Body of pancreas (tissue), 4 donors: ENCODE measurements at regions not wholly inside any gene's neighbourhood (a gene's known extent, or its start where the extent isn't known, plus 50 kb on each side); places are given as distances from the start of the nearest gene placed in this dataset.

ENCODE experiments used
- POLR2A ChIP-seq, 3 donors: fragments of 450-650 bp; IDR thresholded peaks; one replicate each; pipeline ENCODE4 v1.6.1; 2016; ENCODE audit warnings: antibody characterized with exemption in 3 of 3, mild to moderate bottlenecking in 2 of 3
- TF ChIP-seq, protein P1 (sequence below), 7 experiments: fragments of 450-650 bp in 4 of 7; fragments of 200-600 bp in 3 of 7; sonication (generic) in 3 of 7; IDR thresholded peaks; one replicate each; pipeline ENCODE4 v1.5.1; 2016 to 2019; ENCODE audit warnings: antibody characterized with exemption in 7 of 7

DNA sequence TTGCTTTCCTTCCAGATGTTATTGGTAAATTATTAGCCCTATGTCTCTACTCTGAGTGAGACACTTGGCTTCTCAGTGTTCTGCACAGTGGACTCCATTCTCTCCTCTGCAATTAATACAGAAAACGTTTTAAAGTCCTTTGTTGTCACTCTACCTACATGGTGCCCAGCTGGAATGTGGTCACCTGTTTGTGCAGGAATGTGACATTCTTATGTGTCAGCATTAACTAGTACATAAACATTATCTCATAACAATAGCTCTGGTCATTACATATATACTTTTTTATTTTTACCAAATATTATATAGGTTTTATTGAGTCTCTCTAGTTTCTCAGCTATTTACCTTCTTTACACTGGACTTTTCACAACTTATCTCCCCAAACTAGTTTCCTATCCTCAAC, 147.0 kb upstream of the KCNMB2 start:
- TF ChIP-seq, protein P1, sequence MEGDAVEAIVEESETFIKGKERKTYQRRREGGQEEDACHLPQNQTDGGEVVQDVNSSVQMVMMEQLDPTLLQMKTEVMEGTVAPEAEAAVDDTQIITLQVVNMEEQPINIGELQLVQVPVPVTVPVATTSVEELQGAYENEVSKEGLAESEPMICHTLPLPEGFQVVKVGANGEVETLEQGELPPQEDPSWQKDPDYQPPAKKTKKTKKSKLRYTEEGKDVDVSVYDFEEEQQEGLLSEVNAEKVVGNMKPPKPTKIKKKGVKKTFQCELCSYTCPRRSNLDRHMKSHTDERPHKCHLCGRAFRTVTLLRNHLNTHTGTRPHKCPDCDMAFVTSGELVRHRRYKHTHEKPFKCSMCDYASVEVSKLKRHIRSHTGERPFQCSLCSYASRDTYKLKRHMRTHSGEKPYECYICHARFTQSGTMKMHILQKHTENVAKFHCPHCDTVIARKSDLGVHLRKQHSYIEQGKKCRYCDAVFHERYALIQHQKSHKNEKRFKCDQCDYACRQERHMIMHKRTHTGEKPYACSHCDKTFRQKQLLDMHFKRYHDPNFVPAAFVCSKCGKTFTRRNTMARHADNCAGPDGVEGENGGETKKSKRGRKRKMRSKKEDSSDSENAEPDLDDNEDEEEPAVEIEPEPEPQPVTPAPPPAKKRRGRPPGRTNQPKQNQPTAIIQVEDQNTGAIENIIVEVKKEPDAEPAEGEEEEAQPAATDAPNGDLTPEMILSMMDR (IDR thresholded peaks at IDR 0.05): no peak
- no peak for TF ChIP-seq POLR2A (IDR thresholded peaks at IDR 0.05)
